M059J (cell line): ENCODE measurements at regions not wholly inside any gene's neighbourhood (a gene's known extent, or its start where the extent isn't known, plus 50 kb on each side); places are given as distances from the start of the nearest gene placed in this dataset.

Source experiments
- DNase-seq: peaks from one replicate; pipeline ENCODE4 v3.0.0-alpha.2; 2012; ENCODE audit warnings: low read depth

DNA sequence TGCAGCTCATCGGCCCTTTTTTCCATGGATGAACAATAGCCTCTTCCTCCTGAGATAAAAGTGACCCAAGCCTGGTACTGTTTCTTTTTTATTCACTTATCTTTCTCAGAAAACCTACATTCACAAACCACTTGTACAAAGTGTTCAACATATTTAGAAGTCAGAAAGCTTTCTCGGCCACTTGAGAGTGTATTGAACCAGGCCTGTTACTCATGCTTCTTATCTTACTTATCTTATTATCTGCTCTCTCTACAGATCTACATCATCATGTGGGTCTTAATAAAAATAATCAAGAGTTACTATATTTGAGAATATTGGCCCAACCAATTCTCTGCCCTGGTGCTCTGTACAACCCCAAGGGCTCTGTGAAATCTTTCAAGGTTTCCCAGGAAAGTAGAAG is 242.1 kb downstream of the MREG start:
- DNase-seq, result no peak

DNA sequence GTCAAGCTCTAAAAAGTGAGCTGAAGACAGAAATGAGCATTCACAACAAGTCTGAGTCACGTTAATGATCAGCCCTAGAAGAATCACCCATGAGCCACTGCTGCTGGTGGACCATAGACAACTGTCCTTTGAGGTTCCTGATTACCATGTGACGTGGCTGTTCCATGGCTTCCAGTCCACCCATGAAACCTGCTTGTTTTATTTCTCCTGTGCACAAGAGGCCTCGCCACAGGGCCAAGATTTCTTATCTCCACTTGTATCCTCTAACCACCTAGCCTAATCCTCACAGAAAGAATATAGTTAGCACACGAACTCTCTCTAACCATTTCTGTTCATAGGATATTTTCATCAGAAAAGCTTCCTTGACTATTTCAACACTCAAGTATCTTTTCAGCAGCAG is 242.7 kb downstream of the MREG start:
- DNase-seq, result no peak

DNA sequence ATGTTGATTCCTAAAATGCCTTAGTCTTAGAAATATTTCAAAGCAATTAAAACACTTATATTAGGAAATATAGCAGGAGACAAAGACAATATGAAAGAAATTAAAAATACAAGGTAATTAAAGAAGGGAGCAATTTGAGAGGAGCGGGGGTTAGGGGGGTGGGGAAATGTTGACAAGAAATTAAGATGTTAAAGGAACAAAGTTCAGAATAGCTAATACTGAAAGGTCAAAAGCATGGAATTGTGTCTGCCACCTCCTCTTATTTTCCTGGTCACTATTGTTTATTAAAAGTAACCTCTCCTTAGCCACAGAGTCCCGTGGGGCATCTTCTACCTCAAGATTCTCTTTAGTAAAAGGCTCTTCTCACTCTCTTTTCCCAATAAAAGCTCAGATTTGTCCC is 244.1 kb downstream of the MREG start:
- DNase-seq, result peak; percentile 27

DNA sequence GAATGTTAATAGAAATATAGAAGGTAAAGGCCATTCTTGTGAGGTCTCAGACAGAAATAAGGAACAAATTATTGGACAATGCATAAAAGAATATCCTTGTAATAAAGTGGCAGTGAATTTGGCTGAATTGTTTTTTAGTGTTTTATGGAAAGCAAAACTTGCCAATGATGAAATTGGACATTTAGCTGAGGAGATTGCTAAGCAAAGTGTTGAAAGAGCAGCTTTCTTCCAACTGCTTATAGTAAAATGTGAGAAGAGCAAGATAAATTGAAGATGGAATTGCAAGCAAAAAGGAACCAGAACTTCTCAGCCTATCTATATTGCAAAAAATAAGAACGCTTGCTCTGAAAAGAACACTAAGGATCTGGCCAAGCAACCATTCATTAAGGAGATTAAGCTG is 245.7 kb downstream of the MREG start:
- DNase-seq, result no peak

DNA sequence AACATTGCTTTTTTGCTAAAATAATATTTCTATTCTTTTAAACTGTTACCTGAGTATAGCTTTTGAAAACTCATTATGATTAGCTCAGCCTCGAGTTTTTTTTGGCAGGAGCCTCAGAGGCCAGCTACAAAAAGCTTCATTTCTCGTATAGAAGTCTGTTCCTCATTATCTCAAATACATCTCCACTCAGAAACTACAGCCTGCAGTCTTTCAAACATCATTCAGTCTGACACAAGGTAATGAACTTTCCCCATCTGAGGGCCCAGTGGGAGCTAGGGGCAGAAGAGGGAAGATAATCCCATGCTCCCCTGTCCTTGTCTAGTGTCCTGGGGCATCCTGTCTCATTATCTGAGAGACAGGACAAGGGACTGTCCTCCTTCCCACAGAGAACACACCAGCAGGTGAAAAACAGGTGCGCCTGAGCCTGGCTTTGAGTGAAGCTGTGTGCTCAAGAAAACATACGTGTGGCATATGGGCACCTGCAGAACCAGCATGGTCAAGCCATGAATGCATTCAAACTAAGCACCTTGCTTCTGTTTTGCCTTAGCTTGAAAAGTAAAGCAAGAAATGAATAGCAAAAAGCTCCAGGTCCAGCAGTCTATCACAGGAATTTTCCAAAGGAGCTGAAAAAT is 247.5 kb downstream of the MREG start:
- DNase-seq, result no peak

DNA sequence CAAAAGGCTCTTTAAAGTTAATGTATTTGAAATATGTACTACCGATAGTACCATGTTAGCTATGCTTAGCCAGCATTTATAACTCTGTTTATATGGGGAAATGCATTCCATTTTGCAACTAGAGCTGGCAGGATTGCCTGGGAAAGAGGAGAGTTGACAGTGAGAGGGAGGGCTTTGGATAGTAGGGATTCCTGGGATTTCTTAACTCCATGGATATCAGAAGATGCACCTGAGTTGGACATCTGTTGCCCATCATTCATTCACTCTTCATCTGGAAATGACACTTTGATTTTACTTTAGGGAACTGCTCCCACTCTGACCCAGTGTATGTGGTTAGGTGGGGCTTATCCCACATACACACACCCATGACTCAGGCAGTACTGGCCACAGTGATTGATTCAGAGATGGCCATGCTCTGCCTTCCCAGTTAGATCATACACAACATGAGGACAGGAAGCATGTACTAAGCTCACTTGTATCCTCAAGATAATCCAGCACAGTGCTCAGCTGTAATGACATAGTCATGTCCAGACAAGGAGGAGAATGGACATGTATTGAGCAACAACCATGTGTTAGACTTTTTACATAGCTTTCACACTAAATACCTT is 248.8 kb downstream of the MREG start:
- peak; percentile 53 for DNase-seq

DNA sequence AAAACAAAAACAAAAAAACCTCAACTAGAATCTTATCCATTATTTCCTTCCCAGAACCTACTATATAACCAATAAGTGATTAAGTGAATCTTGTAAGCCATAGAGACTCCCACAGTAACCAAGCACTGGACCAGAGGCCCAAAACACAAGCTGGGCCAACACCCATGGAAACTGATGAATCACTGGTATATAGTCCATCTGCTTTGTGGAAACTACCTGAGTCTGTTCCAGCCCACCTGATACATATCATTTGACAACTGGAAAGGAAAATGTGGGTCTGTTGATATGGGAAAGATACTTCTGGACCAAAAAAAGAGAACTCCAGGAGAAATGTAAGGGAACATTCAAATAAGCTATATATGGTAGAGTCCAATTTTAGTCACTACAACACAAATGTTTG is 252.8 kb downstream of the MREG start:
- no peak for DNase-seq

DNA sequence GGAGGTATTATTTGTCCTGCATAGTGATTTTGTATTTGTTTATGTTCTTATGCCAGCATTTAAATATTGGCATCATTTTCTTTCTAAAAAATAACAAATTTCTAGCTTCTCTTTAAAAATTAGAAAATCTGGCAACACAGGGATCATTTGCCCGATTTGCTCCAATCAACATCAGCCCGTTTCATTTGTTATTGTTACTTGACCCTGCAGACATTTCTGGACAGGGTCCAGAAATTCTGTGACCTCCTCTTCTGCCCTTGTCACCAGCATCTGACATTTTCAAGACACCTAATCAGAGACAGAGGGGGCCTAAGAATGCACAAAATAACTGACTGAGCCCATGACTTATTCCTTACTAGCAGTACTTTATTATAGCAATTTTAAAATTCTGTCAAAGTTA is 253.3 kb downstream of the MREG start:
- DNase-seq, result no peak

DNA sequence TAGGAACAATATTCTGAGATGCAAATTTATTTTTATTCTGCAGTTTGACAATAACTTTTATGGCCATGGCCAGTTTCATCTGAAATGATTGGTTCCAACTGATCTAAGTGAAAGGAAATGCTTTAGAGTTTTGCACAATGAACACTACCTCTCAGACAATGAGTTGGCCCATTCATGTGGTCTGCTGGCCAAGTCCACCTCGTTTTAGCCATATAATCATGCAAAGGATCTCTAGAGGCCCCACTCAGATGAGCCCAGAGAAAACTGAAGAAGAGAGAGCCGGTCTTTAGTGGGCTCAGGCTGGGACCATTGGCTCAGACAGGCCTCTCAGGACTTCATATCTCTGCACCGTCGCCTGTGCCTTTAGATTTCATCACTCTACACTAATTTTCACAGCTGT is 254.7 kb downstream of the MREG start:
- DNase-seq, result peak; percentile 34

DNA sequence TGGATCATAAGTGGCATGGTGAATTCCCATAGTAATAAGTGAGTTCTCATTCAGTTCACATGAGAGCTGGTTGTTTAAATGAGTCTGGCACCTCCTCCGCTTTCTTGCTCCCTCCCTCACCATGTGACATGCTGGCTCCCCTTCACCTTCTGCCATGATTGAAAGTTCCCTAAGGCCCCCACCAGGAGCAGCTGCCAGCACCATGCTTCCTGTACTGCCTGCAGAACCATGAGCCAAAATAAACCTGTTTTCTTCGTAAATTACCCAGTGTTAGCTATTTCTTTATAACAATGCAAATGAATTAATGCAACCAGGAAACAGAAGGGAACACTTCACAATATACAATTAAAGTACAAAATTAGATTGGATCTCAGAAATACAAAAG is 257.0 kb downstream of the MREG start:
- DNase-seq, result no peak

DNA sequence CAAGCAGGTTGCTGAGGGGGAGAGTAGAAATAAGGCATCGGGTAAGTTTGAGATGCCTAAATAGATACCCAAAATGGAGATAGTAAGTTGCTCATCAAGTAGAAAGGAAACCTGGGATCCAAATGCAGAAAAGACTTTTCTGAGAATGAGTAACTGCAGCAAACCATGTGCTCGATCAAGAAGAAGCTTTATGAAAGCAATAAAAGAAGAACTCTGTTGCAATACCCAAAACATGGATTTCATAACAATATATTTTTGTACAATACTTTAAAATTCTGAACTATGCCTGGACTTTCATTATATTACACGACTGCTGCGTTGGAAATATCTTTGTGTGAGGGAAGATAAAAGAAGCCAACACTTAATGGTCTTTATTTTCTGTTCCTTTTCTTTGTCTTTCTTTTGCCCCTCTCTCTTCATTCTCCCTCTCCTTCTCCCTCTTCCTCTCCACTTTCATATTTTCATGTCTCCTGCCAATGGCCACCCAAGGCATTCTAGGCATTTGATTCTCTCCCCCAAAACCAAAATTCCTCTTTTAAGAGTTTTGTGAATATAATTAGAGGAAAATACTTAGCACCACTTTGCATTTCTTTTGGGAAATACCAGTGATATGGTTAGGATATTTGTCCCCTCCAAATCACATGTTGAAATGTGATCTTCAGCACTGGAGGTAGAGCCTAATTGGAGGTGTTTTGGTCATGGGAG is 257.6 kb downstream of the MREG start:
- no peak for DNase-seq

DNA sequence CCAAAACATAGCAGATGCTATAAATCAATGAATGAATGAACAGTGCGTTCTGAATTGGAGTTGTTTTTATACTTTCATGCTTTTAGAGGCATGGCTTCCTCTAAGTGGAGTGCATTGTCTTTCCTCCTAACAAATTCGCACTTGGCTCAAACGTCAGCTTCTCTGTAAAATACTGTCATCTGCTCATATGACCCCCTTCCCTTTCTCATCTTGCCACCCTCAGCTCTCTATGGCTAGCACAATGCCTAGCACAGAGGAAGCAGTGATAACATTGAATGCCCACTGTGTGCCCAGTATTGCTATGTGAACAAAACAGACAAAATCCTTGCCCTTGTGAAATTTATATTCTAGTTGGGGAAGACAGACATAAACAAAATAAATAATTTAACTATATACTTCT is 258.8 kb downstream of the MREG start:
- DNase-seq, result no peak

DNA sequence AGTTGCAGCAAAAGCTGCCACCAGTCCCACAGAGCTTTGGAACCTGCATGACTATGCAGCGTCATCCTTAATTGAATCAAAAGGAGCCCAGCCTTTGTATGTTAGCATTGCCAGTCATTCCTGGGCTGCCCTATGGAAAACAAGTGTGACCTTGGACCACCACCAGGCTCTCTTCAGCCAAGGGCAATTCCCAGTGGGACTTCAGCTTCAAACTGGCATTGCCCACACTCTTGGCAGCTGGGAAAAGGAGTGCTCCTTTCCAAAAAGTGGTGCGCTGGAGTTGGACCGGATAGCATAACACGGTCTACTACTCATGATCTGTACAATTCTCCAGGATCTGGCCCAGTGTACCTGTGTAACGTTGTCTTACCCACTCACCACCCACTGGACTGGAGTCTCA is 259.5 kb downstream of the MREG start:
- no peak for DNase-seq

DNA sequence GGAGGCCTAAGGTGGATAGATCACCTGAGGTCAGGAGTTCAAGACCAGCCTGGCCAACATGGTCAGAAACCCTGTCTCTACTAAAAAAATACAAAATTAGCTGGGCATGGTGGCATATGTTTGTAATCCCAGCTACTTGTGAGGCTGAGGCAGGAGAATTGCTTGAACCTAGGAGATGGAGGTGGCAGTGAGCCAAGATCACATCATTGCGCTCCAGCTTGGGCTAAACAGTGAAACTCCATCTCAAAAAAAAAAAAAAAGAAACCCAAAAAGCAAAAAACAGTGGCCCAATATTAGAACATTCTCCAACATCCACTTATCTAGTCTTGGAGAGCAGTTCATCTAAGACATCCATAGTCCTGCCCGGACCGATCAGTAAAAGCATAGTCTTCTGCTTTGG is 260.4 kb downstream of the MREG start:
- no peak for DNase-seq

DNA sequence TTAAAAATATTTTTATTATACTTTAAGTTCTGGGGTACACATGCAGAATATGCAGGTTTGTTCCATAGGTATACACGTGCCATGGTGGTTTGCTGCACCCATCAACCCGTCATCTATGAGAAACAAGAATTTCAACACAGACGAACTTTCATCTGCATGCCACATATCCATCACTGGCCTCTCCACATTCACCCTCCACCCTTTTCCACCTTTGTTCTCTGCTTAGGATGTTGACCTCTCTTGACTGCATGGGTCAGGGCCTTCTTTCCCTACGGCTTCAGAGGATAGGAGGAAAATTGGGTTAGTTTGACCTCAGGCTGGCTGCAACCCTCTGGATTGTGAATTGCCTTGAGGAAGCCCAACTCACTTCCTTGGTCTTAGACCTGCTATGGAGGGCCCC is 260.9 kb downstream of the MREG start:
- DNase-seq, result no peak

DNA sequence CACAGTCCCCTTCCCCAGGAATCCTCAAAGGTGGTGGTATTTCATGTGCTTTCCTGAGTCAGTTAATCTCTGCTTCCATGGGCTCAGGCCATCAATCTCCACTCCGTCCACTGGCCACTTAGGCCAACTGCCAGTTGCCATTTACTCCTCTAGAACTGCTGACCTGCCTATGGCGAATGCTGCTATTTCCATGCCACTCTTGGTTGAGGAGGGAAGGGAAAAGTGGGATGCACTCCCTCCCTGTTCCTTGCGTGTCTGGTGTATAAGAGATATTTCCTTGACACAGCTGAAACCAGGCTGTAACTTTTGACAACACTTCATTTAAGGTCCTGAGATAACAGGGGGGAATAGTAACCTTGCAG is 261.5 kb downstream of the MREG start:
- DNase-seq, result no peak

DNA sequence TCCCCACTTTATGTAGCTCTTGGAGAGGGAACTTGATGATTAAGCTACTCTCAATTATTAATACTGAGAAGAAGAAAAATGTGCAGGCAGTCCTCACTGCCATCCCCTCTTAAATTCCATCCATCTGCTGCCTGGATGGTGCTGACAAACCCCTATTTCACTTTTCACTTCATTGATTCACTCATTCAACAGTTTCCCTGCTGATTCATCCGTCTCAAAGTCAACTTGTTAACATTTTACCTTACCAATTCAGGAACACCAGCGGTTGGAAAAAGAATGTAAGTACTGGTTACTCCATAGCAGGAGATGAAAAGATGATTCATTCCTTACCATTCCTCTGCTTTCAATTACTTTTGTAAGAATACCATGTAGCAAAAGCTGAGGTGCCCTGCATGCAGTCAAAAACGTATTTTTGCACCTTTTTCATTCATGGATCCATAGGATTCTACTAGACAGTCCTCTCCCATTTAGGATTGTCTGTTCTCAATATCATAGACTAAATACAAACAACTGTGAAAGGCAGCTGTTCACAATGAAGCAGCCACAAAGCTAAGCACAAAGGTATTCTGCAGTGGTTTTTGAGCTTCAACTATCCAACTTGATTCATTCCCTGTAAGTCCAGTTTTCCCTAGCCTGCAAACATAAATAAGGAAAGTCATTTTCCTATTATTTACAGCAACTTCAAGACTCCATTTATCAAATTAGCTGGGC is 262.0 kb downstream of the MREG start:
- peak; percentile 93 for DNase-seq

DNA sequence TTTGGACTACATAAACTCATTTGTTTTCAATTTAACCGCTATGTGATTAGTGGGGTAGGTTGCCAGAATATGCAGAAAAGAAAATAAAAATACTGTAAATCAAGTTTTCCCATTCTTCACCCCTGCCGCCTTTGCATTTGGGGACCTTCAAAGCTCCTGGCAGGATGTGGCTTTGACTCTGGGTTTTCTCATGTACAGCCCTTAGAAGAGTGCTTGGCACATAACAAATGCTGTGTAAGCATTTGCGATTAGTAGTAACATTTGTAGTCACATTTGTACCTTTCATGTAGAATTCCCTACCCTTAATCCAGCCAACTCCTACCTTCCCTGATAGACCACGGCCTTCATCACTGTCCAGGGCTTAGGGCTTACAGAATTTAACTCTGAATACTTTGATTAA is 262.6 kb downstream of the MREG start:
- peak; percentile 40 for DNase-seq

DNA sequence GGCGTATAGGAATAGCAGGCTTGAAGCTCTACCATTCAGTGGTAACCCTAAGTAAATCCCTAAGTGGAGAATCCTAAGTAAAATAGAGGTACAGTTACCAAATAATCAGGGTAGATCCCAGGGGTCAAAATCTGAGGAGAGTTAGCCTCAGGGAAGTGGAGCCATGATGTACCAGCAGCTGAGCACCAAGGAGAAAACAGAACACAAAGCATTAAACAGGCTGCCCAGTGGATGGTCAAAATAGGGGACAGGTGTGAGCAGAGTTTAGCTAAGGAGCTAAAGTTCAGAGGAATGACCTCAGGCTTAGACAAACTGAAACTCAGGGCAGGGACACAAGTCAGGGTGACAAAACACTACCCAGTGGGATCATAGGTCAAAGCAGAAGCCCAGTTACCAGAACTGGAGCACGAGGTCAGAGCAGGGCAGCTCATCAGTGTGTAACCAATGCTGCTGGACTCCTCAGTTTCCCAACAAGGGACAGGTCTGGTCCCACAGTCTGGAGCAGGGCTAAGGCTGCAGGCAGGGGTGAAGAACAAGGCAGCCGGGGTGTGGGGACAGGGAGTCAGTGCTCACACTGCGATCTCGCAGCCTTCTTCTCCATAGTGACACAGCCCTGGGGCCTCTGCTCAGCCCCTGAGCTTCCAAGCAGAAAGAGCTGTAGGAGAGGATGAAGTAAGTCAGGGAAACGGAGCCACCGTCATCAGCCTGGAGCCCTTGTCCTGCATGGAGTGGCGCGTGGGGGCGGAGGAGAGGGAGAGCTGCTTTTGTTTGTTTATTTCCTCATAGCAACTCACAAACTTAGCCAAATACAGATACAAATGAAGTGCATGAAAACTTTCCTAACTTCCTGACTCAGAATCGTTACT is 264.0 kb downstream of the MREG start:
- DNase-seq, result peak; percentile 44

DNA sequence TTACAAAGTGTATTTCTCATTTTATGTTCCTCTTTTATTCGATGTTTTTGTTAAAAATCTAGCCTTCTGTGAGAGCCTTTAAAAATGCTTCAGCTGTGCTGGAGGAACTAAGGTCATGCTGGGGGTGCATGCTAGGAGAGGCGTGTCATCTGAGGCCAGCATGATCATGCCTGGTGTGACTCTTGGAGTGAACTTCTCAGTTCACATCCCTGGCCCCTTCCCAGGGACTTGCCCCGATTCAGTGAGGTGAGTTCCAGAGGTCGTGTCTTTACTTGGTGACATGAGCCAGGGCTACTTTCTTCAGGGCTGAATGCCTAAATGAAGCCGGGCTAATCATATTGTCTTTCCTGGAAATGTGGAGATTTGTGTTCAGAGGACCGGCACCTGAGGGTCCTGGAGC is 264.9 kb downstream of the MREG start:
- no peak for DNase-seq

DNA sequence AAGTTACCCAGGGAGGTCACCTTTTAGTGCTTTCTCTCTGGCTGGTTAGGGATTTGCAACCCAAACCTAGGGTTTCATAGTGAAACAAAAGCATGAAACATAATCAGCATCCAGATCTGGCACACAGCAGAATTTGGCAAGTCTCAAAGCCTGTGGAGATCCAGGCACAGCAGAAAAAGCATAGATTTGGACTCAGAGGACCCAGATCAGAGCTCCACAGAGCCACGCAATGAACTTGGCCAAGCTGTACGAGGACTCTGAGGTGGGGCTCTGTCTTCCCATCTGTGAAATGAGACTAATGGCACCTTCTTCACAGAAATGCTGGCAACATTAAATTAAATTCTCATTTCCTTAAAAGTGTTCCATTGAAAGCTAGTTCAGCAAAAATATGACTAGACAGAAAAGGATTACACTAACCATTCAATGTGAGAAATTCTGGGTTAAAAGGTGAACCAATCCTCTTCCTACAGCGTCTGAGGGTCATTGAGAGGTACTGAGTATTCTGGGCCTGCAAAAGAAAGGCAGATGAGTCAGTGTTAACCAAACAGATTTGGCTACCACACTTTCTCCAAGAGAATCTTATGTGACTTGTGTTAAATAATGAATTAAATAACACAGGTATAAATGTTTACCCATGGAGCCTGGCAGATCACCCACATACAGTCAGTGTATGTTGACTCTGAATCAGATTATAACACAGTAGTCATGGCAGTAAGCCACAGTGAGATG is 266.3 kb downstream of the MREG start:
- DNase-seq, result peak; percentile 48
